22Rv1 (cell line): ENCODE measurements at regions not wholly inside any gene's neighbourhood (a gene's known extent, or its start where the extent isn't known, plus 50 kb on each side); places are given as distances from the start of the nearest gene placed in this dataset.

Experiments
- ZFX ChIP-seq: fragments of 450-650 bp; IDR thresholded peaks from 2 replicates; pipeline ENCODE4 v1.6.1; 2017; ENCODE audit warnings: antibody characterized with exemption, borderline replicate concordance
- TF ChIP-seq, protein P1 (sequence below): fragments of 450-650 bp; IDR thresholded peaks from 2 replicates; pipeline ENCODE4 v1.5.1; 2017; ENCODE audit warnings: mild to moderate bottlenecking

DNA sequence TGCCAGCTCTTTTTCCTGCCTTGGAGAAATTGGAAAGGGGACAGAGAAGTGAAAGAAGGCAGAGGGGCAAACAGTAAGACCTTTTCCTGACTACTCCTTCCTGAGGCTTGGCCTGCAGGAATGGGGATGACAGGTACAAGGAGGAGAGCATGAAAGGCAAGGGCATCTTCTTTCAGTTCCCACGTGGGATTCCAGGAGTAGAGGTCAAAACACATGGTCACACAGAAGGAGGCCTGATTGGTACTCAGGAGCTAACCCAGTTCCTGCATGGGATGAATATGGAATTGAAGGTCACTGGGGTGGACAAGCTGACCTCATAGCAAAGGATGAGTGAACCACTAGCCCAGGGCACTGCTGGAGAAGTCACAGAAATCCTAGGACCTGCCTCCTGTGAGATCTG, 112.5 kb upstream of the ZNF366 start:
- TF ChIP-seq, protein P1, sequence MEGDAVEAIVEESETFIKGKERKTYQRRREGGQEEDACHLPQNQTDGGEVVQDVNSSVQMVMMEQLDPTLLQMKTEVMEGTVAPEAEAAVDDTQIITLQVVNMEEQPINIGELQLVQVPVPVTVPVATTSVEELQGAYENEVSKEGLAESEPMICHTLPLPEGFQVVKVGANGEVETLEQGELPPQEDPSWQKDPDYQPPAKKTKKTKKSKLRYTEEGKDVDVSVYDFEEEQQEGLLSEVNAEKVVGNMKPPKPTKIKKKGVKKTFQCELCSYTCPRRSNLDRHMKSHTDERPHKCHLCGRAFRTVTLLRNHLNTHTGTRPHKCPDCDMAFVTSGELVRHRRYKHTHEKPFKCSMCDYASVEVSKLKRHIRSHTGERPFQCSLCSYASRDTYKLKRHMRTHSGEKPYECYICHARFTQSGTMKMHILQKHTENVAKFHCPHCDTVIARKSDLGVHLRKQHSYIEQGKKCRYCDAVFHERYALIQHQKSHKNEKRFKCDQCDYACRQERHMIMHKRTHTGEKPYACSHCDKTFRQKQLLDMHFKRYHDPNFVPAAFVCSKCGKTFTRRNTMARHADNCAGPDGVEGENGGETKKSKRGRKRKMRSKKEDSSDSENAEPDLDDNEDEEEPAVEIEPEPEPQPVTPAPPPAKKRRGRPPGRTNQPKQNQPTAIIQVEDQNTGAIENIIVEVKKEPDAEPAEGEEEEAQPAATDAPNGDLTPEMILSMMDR, result no peak
- TF ChIP-seq ZFX, result no peak
